HepG2 (cell line): ENCODE measurements at regions not wholly inside any gene's neighbourhood (a gene's known extent, or its start where the extent isn't known, plus 50 kb on each side); places are given as distances from the start of the nearest gene placed in this dataset.

Experiments used
- ATAC-seq: fragments of 200-7000 bp; cut with Tn5 transposase; 3 replicates; pipeline ENCODE4 v1.9.1; 2020; ENCODE audit warnings: mild to moderate bottlenecking, moderate library complexity
- BruUV-seq: library from RNA; stranded (reverse); fragments of 400-500 nt; replicated peaks from 2 replicates; lab custom pipeline; 2021; lab: Mats Ljungman, UMichigan
- CTCF ChIA-PET: fragments of 300-600 bp; formaldehyde crosslinking; extraction: SDS; loops from one replicate; lab custom pipeline; 2021; ENCODE audit warnings: low total read pairs, inconsistent platforms, low intra/inter-chr PET ratio; lab: Yijun Ruan, JAX
- POLR2A ChIA-PET: fragments of 350-600 bp; sonication (Branson Sonifier 250); formaldehyde crosslinking; loops from one replicate; lab custom pipeline; 2020; ENCODE audit warnings: antibody characterized with exemption, inconsistent platforms; lab: Yijun Ruan, JAX
- DNase-seq: peaks from one replicate; pipeline ENCODE4 v3.0.0-alpha.2; 2015; ENCODE audit warnings: low spot score
- FAIRE-seq: peaks from 3 replicates; lab custom pipeline; 2011; peaks lifted over from hg19 to GRCh38; lab: Jason Lieb, UNC
- H2AFZ ChIP-seq: one replicate; pipeline ENCODE4 v1.6.1; 2011; ENCODE audit warnings: low read length, inconsistent platforms
- H3K27ac ChIP-seq: fragments of 300-600 bp; 3 replicates; pipeline ENCODE4 v1.8.0; 2011; ENCODE audit warnings: mixed run types, mild to moderate bottlenecking, mixed read lengths, low read length, inconsistent platforms; ENCODE audit not compliant: insufficient read depth; ENCODE audit errors: extremely low read length
- H3K27me3 ChIP-seq, 2 experiments: fragments of 200-600 bp in 1 of 2; 2 replicates in 1 of 2; 3 replicates in 1 of 2; pipeline versions ENCODE4 v1.6.0 to v1.8.0; 2011; ENCODE audit warnings: low read length in 2 of 2, mild to moderate bottlenecking in 2 of 2, moderate library complexity in 2 of 2, inconsistent platforms in 1 of 2; ENCODE audit not compliant: insufficient read depth in 2 of 2, control insufficient read depth in 1 of 2
- H3K36me3 ChIP-seq, 2 experiments: fragments of 200-600 bp in 1 of 2; replicated peaks in 1 of 2; 2 replicates in 1 of 2; 3 replicates in 1 of 2; pipeline versions ENCODE4 v1.5.1 to v1.8.0; 2011; ENCODE audit warnings: low read length in 2 of 2, inconsistent platforms in 1 of 2; ENCODE audit not compliant: insufficient read depth in 2 of 2, control insufficient read depth in 1 of 2
- H3K4me1 ChIP-seq: 2 replicates; pipeline ENCODE4 v1.5.1; 2012; ENCODE audit warnings: low read length, inconsistent platforms; ENCODE audit not compliant: insufficient read depth
- H3K4me2 ChIP-seq: 2 replicates; pipeline ENCODE4 v1.6.0; 2011; ENCODE audit warnings: low read depth, low read length, inconsistent platforms
- H3K4me3 ChIP-seq, 3 experiments: fragments of 200-600 bp in 1 of 3; sonication (generic), shearing (Covaris generic) in 1 of 3; replicated peaks in 1 of 3; 2 replicates each; pipeline ENCODE4 v1.5.1; 2011 to 2016; ENCODE audit warnings: low read length in 3 of 3, inconsistent platforms in 2 of 3, low read depth in 2 of 3, mild to moderate bottlenecking in 2 of 3, control low read depth in 1 of 3, mixed read lengths in 1 of 3; ENCODE audit not compliant: insufficient read depth in 1 of 3
- H3K79me2 ChIP-seq: one replicate; pipeline ENCODE4 v1.6.1; 2011; ENCODE audit warnings: low read length, inconsistent platforms; ENCODE audit not compliant: insufficient read depth
- H3K9ac ChIP-seq: 2 replicates; pipeline ENCODE4 v1.6.0; 2011; ENCODE audit warnings: mild to moderate bottlenecking, low read depth, low read length, inconsistent platforms; ENCODE audit not compliant: insufficient read depth
- H3K9me3 ChIP-seq: 2 replicates; pipeline ENCODE4 v1.5.1; 2012; ENCODE audit warnings: mild to moderate bottlenecking, low read length
- H4K20me1 ChIP-seq: 2 replicates; pipeline ENCODE4 v1.6.0; 2011; ENCODE audit warnings: inconsistent platforms, mild to moderate bottlenecking, low read length, moderate library complexity; ENCODE audit not compliant: insufficient read depth
- FOXP1 ChIP-seq, 2 experiments: fragments of 450-650 bp in 1 of 2; IDR thresholded peaks; 2 replicates each; pipeline ENCODE4 v1.6.1; 2017 to 2018; ENCODE audit warnings: antibody characterized with exemption in 1 of 2
- KAT2B ChIP-seq: fragments of 150-350 bp; IDR thresholded peaks from 2 replicates; pipeline ENCODE4 v1.6.1; 2014; ENCODE audit warnings: low read depth, low read length, borderline replicate concordance
- KLF12 ChIP-seq: sonication (generic); formaldehyde crosslinking; IDR thresholded peaks from 2 replicates; pipeline ENCODE4 v1.4.0; 2020; ENCODE audit warnings: missing genetic modification reagents, borderline replicate concordance
- SYNCRIP ChIP-seq: fragments of 200-400 bp; formaldehyde crosslinking; IDR thresholded peaks from 2 replicates; pipeline ENCODE4 v1.6.1; 2018; ENCODE audit warnings: mild to moderate bottlenecking, low read depth, low read length; ENCODE audit not compliant: insufficient read depth
- ZFP1 ChIP-seq: IDR thresholded peaks from 2 replicates; pipeline ENCODE4 v1.6.1; 2016
- in situ Hi-C: cut with HindIII; loops from 2 replicates; pipeline ENCODE4 v1.10.0; 2017; ENCODE audit warnings: low pct_unique_long_range_greater_than_20kb; ENCODE audit not compliant: extremely low pct_ligation_motif_present
- intact Hi-C: fragments of 100-400 bp; cut with micrococcal nuclease; formaldehyde crosslinking; loops from one replicate; pipeline ENCODE4 v1.10.0; 2022; ENCODE audit not compliant: unreplicated experiment
- TF ChIP-seq, protein P1 (sequence below): sonication (generic); formaldehyde crosslinking; IDR thresholded peaks from 2 replicates; pipeline ENCODE4 v1.4.0; 2020; ENCODE audit warnings: low read depth, missing genetic modification reagents

GRCh38 chr6:169052462-169052861 lies 201.2 kb downstream of the THBS2 start:
- Histone ChIP-seq H3K36me3 (no peaks in the 10 kb centered on the region), H3K9ac (no peak overlapping the region), H3K27ac (no peak overlapping the region), H4K20me1 (no peaks in the 10 kb centered on the region), H3K4me3 (no peak overlapping the region), H3K27me3 (peaks cover 0 to 2% of the 10 kb centered on the region in 2 experiments; a peak in 2 of 5 replicates), H3K9me3 (no peaks in the 10 kb centered on the region), H3K4me1 (no peaks in the 10 kb centered on the region), H3K4me2 (no peak overlapping the region), H3K79me2 (no peaks in the 10 kb centered on the region), H2AFZ (no peak overlapping the region)
- ATAC-seq = no peak
- DNase-seq = no peak
- in situ Hi-C loops (no loop called here), intact Hi-C loops (no loop called here)
- ChIA-PET POLR2A (no interaction called here), CTCF (no interaction called here)
- BruUV-seq = no TSS peak
- TF ChIP-seq ZFP1 (CRISPR knock-in tag) = no peak
- TF ChIP-seq FOXP1 (IDR thresholded peaks at IDR 0.05) = no peak
- TF ChIP-seq FOXP1 (CRISPR knock-in tag; IDR thresholded peaks at IDR 0.05) = peak; percentile 17; the same call in 1 of the 2 replicates
- no peak for TF ChIP-seq SYNCRIP
- TF ChIP-seq KAT2B = peak; percentile 93
- TF ChIP-seq, protein P1, sequence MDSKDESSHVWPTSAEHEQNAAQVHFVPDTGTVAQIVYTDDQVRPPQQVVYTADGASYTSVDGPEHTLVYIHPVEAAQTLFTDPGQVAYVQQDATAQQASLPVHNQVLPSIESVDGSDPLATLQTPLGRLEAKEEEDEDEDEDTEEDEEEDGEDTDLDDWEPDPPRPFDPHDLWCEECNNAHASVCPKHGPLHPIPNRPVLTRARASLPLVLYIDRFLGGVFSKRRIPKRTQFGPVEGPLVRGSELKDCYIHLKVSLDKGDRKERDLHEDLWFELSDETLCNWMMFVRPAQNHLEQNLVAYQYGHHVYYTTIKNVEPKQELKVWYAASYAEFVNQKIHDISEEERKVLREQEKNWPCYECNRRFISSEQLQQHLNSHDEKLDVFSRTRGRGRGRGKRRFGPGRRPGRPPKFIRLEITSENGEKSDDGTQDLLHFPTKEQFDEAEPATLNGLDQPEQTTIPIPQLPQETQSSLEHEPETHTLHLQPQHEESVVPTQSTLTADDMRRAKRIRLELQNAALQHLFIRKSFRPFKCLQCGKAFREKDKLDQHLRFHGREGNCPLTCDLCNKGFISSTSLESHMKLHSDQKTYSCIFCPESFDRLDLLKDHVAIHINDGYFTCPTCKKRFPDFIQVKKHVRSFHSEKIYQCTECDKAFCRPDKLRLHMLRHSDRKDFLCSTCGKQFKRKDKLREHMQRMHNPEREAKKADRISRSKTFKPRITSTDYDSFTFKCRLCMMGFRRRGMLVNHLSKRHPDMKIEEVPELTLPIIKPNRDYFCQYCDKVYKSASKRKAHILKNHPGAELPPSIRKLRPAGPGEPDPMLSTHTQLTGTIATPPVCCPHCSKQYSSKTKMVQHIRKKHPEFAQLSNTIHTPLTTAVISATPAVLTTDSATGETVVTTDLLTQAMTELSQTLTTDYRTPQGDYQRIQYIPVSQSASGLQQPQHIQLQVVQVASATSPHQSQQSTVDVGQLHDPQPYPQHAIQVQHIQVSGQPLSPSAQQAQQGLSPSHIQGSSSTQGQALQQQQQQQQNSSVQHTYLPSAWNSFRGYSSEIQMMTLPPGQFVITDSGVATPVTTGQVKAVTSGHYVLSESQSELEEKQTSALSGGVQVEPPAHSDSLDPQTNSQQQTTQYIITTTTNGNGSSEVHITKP (CRISPR knock-in tag) = no peak
- no peak for TF ChIP-seq KLF12 (CRISPR knock-in tag)
- FAIRE-seq = no peak
